ENCODE measurements at regions not wholly inside any gene's neighbourhood (a gene's known extent, or its start where the extent isn't known, plus 50 kb on each side); places are given as distances from the start of the nearest gene placed in this dataset.

- H3K27ac ChIP-seq (ENCODE audit: low read depth, low read length, poor library complexity, severe bottlenecking): no peak overlapping the region
- no peaks in the 10 kb centered on the region for H3F3A ChIP-seq (ENCODE audit: insufficient read depth, low read length)
- no peak overlapping the region for H2AFZ ChIP-seq (ENCODE audit: low read length)
- no peaks in the 10 kb centered on the region for H3K4me1 ChIP-seq (ENCODE audit: insufficient read depth, low read length, severe bottlenecking)
- H3K4me2 ChIP-seq (ENCODE audit: low read length): no peak overlapping the region
- TF ChIP-seq EZH2 (IDR thresholded peaks at IDR 0.05; ENCODE audit: borderline replicate concordance, low read length): no peak
- TF ChIP-seq, protein P1, sequence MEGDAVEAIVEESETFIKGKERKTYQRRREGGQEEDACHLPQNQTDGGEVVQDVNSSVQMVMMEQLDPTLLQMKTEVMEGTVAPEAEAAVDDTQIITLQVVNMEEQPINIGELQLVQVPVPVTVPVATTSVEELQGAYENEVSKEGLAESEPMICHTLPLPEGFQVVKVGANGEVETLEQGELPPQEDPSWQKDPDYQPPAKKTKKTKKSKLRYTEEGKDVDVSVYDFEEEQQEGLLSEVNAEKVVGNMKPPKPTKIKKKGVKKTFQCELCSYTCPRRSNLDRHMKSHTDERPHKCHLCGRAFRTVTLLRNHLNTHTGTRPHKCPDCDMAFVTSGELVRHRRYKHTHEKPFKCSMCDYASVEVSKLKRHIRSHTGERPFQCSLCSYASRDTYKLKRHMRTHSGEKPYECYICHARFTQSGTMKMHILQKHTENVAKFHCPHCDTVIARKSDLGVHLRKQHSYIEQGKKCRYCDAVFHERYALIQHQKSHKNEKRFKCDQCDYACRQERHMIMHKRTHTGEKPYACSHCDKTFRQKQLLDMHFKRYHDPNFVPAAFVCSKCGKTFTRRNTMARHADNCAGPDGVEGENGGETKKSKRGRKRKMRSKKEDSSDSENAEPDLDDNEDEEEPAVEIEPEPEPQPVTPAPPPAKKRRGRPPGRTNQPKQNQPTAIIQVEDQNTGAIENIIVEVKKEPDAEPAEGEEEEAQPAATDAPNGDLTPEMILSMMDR (IDR thresholded peaks at IDR 0.05; ENCODE audit: low read length): no peak
- H3K27me3 ChIP-seq (ENCODE audit: insufficient read depth, low read length): no peaks in the 10 kb centered on the region
- no peaks in the 10 kb centered on the region for H3K79me2 ChIP-seq (ENCODE audit: insufficient read depth, low read length)
- H3K36me3 ChIP-seq (ENCODE audit: insufficient read depth, low read length): no peaks in the 10 kb centered on the region
- no peak overlapping the region for H3K4me3 ChIP-seq (ENCODE audit: low read depth, low read length, poor library complexity, severe bottlenecking)
- no peak overlapping the region for H3K9ac ChIP-seq (ENCODE audit: low read length)
- no peaks in the 10 kb centered on the region for H3K9me3 ChIP-seq (ENCODE audit: low read length)
- no peaks in the 10 kb centered on the region for H4K20me1 ChIP-seq (ENCODE audit: insufficient read depth, low read length)
- no peaks in the 10 kb centered on the region for H3K9me2 ChIP-seq (ENCODE audit: low read depth, low read length)
Observed at GRCh38 chr3:145383416-145383815, 777.6 kb downstream of the PLOD2 start.

- H3K9me2 ChIP-seq (ENCODE audit: low read depth, low read length): no peaks in the 10 kb centered on the region
- no peaks in the 10 kb centered on the region for H3F3A ChIP-seq (ENCODE audit: insufficient read depth, low read length)
- H2AFZ ChIP-seq (ENCODE audit: low read length): no peak overlapping the region
- H3K4me2 ChIP-seq (ENCODE audit: low read length): no peak overlapping the region
- no peak overlapping the region for H3K4me3 ChIP-seq (ENCODE audit: low read depth, low read length, poor library complexity, severe bottlenecking)
- H3K9ac ChIP-seq (ENCODE audit: low read length): no peak overlapping the region
- H3K9me3 ChIP-seq (ENCODE audit: low read length): no peaks in the 10 kb centered on the region
- no peaks in the 10 kb centered on the region for H3K27me3 ChIP-seq (ENCODE audit: insufficient read depth, low read length)
- TF ChIP-seq, protein P1 (IDR thresholded peaks at IDR 0.05; ENCODE audit: low read length): no peak
- no peak for TF ChIP-seq EZH2 (IDR thresholded peaks at IDR 0.05; ENCODE audit: borderline replicate concordance, low read length)
- no peaks in the 10 kb centered on the region for H4K20me1 ChIP-seq (ENCODE audit: insufficient read depth, low read length)
- H3K27ac ChIP-seq (ENCODE audit: low read depth, low read length, poor library complexity, severe bottlenecking): no peak overlapping the region
- no peaks in the 10 kb centered on the region for H3K79me2 ChIP-seq (ENCODE audit: insufficient read depth, low read length)
- H3K36me3 ChIP-seq (ENCODE audit: insufficient read depth, low read length): no peaks in the 10 kb centered on the region
- no peaks in the 10 kb centered on the region for H3K4me1 ChIP-seq (ENCODE audit: insufficient read depth, low read length, severe bottlenecking)
Observed at GRCh38 chr3:145384307-145384706, 776.7 kb downstream of the PLOD2 start.

DNA sequence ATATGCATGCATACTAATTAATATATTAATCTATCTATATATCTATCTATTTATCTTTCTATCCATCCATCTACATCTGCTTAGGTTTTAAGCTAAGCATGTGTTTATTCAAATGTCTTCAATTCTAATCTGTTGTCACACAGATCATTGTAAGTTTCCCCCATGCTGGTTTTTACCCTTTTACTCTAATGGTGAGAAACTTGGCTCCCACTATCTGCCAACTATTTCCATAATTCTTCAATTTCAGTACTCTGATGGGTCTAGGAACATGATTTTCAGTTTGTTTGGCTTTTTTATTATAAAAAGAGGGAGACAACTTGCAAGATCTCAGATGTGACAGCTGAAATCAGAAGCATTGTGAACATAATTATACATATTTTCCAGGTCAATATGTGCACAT, 773.8 kb downstream of the PLOD2 start:
- Histone ChIP-seq H3K4me2 (ENCODE audit: low read length) (no peak overlapping the region), H3F3A (ENCODE audit: insufficient read depth, low read length) (no peaks in the 10 kb centered on the region), H3K4me1 (ENCODE audit: insufficient read depth, low read length, severe bottlenecking) (no peaks in the 10 kb centered on the region), H4K20me1 (ENCODE audit: insufficient read depth, low read length) (no peaks in the 10 kb centered on the region), H3K27me3 (ENCODE audit: insufficient read depth, low read length) (no peaks in the 10 kb centered on the region), H3K79me2 (ENCODE audit: insufficient read depth, low read length) (no peaks in the 10 kb centered on the region), H3K9ac (ENCODE audit: low read length) (no peak overlapping the region), H3K9me3 (ENCODE audit: low read length) (no peaks in the 10 kb centered on the region), H3K36me3 (ENCODE audit: insufficient read depth, low read length) (no peaks in the 10 kb centered on the region), H3K4me3 (ENCODE audit: low read depth, low read length, poor library complexity, severe bottlenecking) (no peak overlapping the region), H3K9me2 (ENCODE audit: low read depth, low read length) (no peaks in the 10 kb centered on the region), H2AFZ (ENCODE audit: low read length) (no peak overlapping the region), H3K27ac (ENCODE audit: low read depth, low read length, poor library complexity, severe bottlenecking) (no peak overlapping the region)
- TF ChIP-seq, protein P1 (IDR thresholded peaks at IDR 0.05; ENCODE audit: low read length): no peak
- no peak for TF ChIP-seq EZH2 (IDR thresholded peaks at IDR 0.05; ENCODE audit: borderline replicate concordance, low read length)
